Keratinocyte (primary cell): ENCODE measurements at regions not wholly inside any gene's neighbourhood (a gene's known extent, or its start where the extent isn't known, plus 50 kb on each side); places are given as distances from the start of the nearest gene placed in this dataset.

Experiments
- DNase-seq: peaks from one replicate; pipeline ENCODE4 v3.0.0-alpha.2; 2011; ENCODE audit warnings: low read depth, missing footprints, low spot score
- FAIRE-seq: peaks from 2 replicates; lab custom pipeline; 2011; peaks lifted over from hg19 to GRCh38; lab: Jason Lieb, UNC
- H2AFZ ChIP-seq: 2 replicates; pipeline ENCODE4 v1.6.0; 2012; ENCODE audit warnings: low read length, control low read depth, inconsistent platforms; ENCODE audit not compliant: control insufficient read depth
- H3K27ac ChIP-seq: 2 replicates; pipeline ENCODE4 v1.5.1; 2011; ENCODE audit warnings: low read length; ENCODE audit not compliant: control insufficient read depth, insufficient read depth
- H3K27me3 ChIP-seq: 3 replicates; pipeline ENCODE4 v1.6.0; 2011; ENCODE audit warnings: low read length; ENCODE audit not compliant: control insufficient read depth, insufficient read depth; ENCODE audit errors: extremely low read depth
- H3K36me3 ChIP-seq, 2 experiments: 2 replicates in 1 of 2; 3 replicates in 1 of 2; pipeline ENCODE4 v1.5.1; 2011; ENCODE audit warnings: low read length in 2 of 2, mild to moderate bottlenecking in 1 of 2; ENCODE audit not compliant: control insufficient read depth in 2 of 2, insufficient read depth in 2 of 2; ENCODE audit errors: extremely low read depth in 1 of 2
- H3K4me1 ChIP-seq: 3 replicates; pipeline ENCODE4 v1.5.1; 2011; ENCODE audit warnings: low read length; ENCODE audit not compliant: control insufficient read depth, insufficient read depth; ENCODE audit errors: extremely low read depth
- H3K4me2 ChIP-seq: 3 replicates; pipeline ENCODE4 v1.6.0; 2011; ENCODE audit warnings: low read depth, low read length; ENCODE audit not compliant: control insufficient read depth, insufficient read depth; ENCODE audit errors: extremely low read depth
- H3K4me3 ChIP-seq, 3 experiments: fragments of 200-600 bp in 1 of 3; sonication (generic) in 1 of 3; 2 replicates in 2 of 3; 3 replicates in 1 of 3; pipeline ENCODE4 v1.5.1; 2011 to 2016; ENCODE audit warnings: low read length in 3 of 3, mild to moderate bottlenecking in 3 of 3, control low read depth in 2 of 3, inconsistent platforms in 1 of 3, low read depth in 1 of 3, mixed read lengths in 1 of 3, mixed run types in 1 of 3, moderate library complexity in 1 of 3; ENCODE audit not compliant: control insufficient read depth in 2 of 3, insufficient read depth in 2 of 3; ENCODE audit errors: extremely low read depth in 1 of 3
- H3K79me2 ChIP-seq: 2 replicates; pipeline ENCODE4 v1.6.0; 2012; ENCODE audit warnings: low read length; ENCODE audit not compliant: control insufficient read depth, insufficient read depth
- H3K9ac ChIP-seq: 3 replicates; pipeline ENCODE4 v1.6.0; 2011; ENCODE audit warnings: low read length; ENCODE audit not compliant: control insufficient read depth, insufficient read depth; ENCODE audit errors: extremely low read depth
- H3K9me1 ChIP-seq: 3 replicates; pipeline ENCODE4 v1.6.0; 2011; ENCODE audit warnings: low read length; ENCODE audit not compliant: control insufficient read depth, insufficient read depth; ENCODE audit errors: extremely low read depth
- H3K9me3 ChIP-seq: 2 replicates; pipeline ENCODE4 v1.5.1; 2012; ENCODE audit warnings: low read depth, low read length; ENCODE audit not compliant: control insufficient read depth
- H4K20me1 ChIP-seq: 3 replicates; pipeline ENCODE4 v1.6.0; 2011; ENCODE audit warnings: low read length; ENCODE audit not compliant: control insufficient read depth, insufficient read depth; ENCODE audit errors: extremely low read depth
- CTCF ChIP-seq, 3 experiments: IDR thresholded peaks in 1 of 3; conservative IDR thresholded peaks in 1 of 3; optimal IDR thresholded peaks in 1 of 3; 2 replicates in 2 of 3; 3 replicates in 1 of 3; pipeline versions ENCODE3 to v1.5.1; 2011; ENCODE audit warnings: low read length in 3 of 3, mild to moderate bottlenecking in 3 of 3, moderate library complexity in 2 of 3, control low read depth in 1 of 3, inconsistent platforms in 1 of 3; ENCODE audit not compliant: insufficient read depth in 2 of 3; ENCODE audit errors: extremely low read depth in 1 of 3
- EZH2 ChIP-seq: IDR thresholded peaks from one replicate; pipeline ENCODE4 v1.6.1; 2012; ENCODE audit warnings: inconsistent platforms, mild to moderate bottlenecking, low read length, moderate library complexity
- dilution Hi-C: fragments of 300-500 bp; cut with MboI; formaldehyde crosslinking; loops from one replicate; pipeline ENCODE4 v1.7.0; 2020; ENCODE audit warnings: low sequenced_read_pairs; ENCODE audit not compliant: extremely low pct_ligation_motif_present

GRCh38 chr7:25594122-25594521 lies 365.8 kb upstream of the NPVF start:
- Histone ChIP-seq H3K9ac (no peak overlapping the region), H3K4me3 (no peak overlapping the region), H3K79me2 (no peaks in the 10 kb centered on the region), H3K9me3 (no peaks in the 10 kb centered on the region), H3K4me1 (no peaks in the 10 kb centered on the region), H3K36me3 (no peaks in the 10 kb centered on the region), H3K4me2 (no peak overlapping the region), H3K27ac (no peak overlapping the region), H2AFZ (no peak overlapping the region), H4K20me1 (no peaks in the 10 kb centered on the region), H3K9me1 (no peaks in the 10 kb centered on the region), H3K27me3 (no peaks in the 10 kb centered on the region)
- no peak for TF ChIP-seq CTCF (optimal IDR thresholded peaks at IDR 0.05 in 1 of 3, IDR thresholded peaks at IDR 0.05 in 1 of 3, conservative IDR thresholded peaks at IDR 0.05 in 1 of 3; ENCODE audit: extremely low read depth in 1 of 3, insufficient read depth in 2 of 3, low read length in 3 of 3)
- no peak for TF ChIP-seq EZH2
- no peak for FAIRE-seq
- dilution Hi-C loops = loop anchor here (25.0 kb wide), 1 partner anchor 243 kb away; no protein-coding TSS in a partner anchor
- no peak for DNase-seq

DNA sequence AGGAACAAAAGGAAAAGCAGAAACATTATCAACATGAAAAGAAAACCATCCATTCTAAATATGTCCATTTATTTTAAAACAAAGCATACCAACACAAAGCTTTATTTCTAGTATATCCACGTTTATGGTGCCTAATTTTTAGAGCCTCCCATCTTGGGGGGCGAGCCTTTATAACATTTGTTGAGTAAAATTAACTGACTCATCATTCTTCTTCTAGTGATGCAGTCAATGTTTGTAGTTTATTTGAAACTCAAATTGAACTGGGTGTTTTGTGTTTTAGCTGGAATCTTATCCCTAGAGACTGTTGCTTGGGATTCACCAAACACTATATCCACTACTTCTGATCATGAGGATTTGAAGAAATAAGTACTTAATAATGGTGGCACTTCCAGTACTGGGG lies 366.4 kb upstream of the NPVF start:
- dilution Hi-C loops = loop anchor here (25.0 kb wide), 1 partner anchor 243 kb away; no protein-coding TSS in a partner anchor
- no peaks in the 10 kb centered on the region for H3K9me3 ChIP-seq
- TF ChIP-seq CTCF (optimal IDR thresholded peaks at IDR 0.05 in 1 of 3, IDR thresholded peaks at IDR 0.05 in 1 of 3, conservative IDR thresholded peaks at IDR 0.05 in 1 of 3; ENCODE audit: extremely low read depth in 1 of 3, insufficient read depth in 2 of 3, low read length in 3 of 3) (no peak), EZH2 (no peak)

More for the DNA sequence above, 366.4 kb upstream of the NPVF start:
- no peaks in the 10 kb centered on the region for H3K27me3 ChIP-seq
- FAIRE-seq = no peak
- H3K9ac ChIP-seq = no peak overlapping the region
- no peak overlapping the region for H2AFZ ChIP-seq
- H3K4me3 ChIP-seq = no peak overlapping the region
- no peaks in the 10 kb centered on the region for H3K4me1 ChIP-seq
- H3K79me2 ChIP-seq = no peaks in the 10 kb centered on the region
- no peaks in the 10 kb centered on the region for H3K36me3 ChIP-seq
- no peak overlapping the region for H3K4me2 ChIP-seq
- H3K9me1 ChIP-seq = no peaks in the 10 kb centered on the region
- H4K20me1 ChIP-seq = no peaks in the 10 kb centered on the region
- H3K27ac ChIP-seq = no peak overlapping the region
- no peak for DNase-seq
